LNCaP clone FGC (cell line): ENCODE measurements at regions not wholly inside any gene's neighbourhood (a gene's known extent, or its start where the extent isn't known, plus 50 kb on each side); places are given as distances from the start of the nearest gene placed in this dataset.

Source experiments
- DNase-seq: peaks from one replicate; pipeline ENCODE4 v3.0.0-alpha.2; 2011; ENCODE audit warnings: low read depth
- H3K4me3 ChIP-seq: 2 replicates; pipeline ENCODE4 v1.5.1; 2011; ENCODE audit warnings: mild to moderate bottlenecking, low read depth, low read length, control low read depth
- TF ChIP-seq, protein P1 (sequence below): IDR thresholded peaks from 2 replicates; pipeline ENCODE4 v1.5.1; 2012; ENCODE audit warnings: mild to moderate bottlenecking; ENCODE audit not compliant: control insufficient read depth, insufficient read depth; ENCODE audit errors: extremely low read depth

DNA sequence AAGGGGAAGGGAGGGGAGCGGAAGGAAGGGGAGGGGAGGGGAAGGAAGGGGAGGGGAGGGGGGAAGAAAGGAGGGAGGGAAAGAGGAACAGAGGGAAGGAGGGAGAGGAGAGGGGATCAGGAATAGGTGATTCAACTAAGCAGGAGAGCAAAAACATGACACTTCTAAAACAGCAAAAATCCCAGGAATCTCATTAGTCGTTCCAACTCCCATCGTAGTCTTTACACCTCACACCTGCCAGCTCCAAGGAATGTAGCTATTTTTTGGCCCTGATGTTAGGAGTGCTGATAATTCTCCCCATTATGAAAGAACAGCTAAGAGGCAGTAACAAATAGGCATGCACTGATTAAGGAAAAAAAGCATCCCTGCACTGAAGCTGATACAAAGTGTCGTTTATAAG, 709.9 kb upstream of the PKDCC start:
- no peak for DNase-seq
- TF ChIP-seq, protein P1, sequence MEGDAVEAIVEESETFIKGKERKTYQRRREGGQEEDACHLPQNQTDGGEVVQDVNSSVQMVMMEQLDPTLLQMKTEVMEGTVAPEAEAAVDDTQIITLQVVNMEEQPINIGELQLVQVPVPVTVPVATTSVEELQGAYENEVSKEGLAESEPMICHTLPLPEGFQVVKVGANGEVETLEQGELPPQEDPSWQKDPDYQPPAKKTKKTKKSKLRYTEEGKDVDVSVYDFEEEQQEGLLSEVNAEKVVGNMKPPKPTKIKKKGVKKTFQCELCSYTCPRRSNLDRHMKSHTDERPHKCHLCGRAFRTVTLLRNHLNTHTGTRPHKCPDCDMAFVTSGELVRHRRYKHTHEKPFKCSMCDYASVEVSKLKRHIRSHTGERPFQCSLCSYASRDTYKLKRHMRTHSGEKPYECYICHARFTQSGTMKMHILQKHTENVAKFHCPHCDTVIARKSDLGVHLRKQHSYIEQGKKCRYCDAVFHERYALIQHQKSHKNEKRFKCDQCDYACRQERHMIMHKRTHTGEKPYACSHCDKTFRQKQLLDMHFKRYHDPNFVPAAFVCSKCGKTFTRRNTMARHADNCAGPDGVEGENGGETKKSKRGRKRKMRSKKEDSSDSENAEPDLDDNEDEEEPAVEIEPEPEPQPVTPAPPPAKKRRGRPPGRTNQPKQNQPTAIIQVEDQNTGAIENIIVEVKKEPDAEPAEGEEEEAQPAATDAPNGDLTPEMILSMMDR = no peak
- no peak overlapping the region for H3K4me3 ChIP-seq

DNA sequence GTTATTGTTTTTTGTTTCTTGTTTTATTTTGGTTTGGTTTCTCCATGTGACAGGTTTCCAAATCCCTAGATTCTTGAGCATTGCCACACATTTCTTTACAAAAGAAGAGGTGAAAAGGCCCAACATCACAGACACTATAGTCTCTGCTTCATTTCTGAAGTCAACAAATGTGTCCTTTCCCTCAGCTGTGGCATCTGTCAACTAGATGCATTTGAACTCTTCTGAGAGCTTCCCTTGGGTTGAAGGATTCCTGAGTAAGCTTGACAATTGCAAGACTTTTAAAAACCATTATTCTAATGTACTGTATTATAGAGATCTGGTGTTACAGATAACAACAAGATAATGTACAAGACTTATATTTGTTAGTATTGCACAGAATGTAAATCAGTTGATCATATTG, 703.3 kb upstream of the PKDCC start:
- no peak overlapping the region for H3K4me3 ChIP-seq
- TF ChIP-seq, protein P1 = no peak
- DNase-seq = no peak

DNA sequence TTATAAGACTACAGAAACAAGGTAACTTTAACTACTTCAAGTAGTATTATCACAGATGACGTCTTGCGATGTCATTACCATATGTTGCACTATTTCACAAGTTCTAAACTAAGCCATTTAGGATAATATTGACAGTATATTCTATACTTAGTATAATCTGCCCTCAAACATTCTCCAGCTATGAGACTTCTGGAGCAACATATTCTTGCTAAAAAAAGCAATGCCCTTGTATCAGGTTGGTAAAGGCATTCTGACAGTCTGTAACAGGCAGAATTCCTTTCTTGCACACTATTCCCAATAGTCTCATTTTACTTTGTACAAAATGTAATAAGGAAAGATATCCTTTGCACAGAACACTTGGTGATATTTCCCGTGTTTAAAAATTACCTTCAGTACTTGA, 694.8 kb upstream of the PKDCC start:
- no peak for DNase-seq
- no peak overlapping the region for H3K4me3 ChIP-seq
- TF ChIP-seq, protein P1 = no peak

DNA sequence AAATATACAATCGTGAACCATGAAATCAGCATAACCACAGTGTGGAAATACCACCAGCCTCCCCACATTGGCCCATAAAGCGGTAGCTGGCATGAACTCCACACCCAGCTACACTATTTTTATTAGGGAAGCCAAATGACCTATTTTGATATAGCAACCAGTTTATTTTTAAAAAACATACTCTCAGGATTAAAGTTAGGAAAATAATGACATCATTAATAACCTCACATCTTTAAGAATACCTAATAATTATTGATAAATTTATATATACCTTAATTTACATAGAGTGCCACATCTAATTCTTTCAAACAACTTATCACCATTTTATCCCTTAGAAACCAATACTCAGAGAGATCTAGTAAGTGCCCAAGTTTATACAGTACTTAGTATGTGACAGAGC, 692.0 kb upstream of the PKDCC start:
- TF ChIP-seq, protein P1 = no peak
- H3K4me3 ChIP-seq = no peak overlapping the region
- DNase-seq = no peak

DNA sequence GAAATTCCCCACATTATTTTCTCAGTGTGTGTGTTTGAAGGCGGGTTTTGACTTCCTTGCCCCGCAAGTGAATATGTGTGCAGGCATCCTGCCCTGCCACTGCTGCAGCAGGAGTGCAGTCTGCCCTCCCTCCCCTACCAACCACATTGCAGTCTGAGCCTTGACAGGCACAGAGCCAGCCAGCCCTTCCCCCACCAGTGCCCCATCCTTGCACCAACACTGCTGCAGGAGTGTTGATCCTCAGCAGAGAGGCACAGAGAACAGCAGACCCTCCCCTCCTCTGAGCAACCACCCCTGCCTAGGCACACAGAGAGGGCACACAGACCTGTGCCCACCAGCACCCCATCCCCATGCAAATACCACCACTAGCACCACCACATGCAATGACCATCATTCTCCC, 683.0 kb upstream of the PKDCC start:
- TF ChIP-seq, protein P1 = no peak
- no peak for DNase-seq
- H3K4me3 ChIP-seq = no peak overlapping the region

DNA sequence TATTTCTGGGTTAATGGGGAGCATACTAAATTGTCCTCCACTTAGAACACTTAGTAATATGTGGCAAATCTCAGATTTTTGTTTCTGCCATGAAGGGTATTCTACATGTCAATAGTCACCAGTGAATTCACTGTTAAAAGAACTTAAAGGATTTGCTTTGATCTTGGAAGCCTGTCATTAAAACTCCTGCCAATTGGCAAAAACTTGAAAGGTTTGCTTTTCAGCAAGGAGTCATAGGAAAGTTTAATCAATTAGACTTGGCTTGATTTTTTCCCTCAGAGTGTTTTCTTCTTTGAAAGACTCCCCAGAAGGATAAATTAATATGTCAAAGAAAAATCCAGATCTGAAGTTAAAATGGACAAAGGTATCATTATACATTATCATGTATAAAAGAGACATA, 671.9 kb upstream of the PKDCC start:
- TF ChIP-seq, protein P1 = no peak
- no peak overlapping the region for H3K4me3 ChIP-seq
- DNase-seq = no peak

DNA sequence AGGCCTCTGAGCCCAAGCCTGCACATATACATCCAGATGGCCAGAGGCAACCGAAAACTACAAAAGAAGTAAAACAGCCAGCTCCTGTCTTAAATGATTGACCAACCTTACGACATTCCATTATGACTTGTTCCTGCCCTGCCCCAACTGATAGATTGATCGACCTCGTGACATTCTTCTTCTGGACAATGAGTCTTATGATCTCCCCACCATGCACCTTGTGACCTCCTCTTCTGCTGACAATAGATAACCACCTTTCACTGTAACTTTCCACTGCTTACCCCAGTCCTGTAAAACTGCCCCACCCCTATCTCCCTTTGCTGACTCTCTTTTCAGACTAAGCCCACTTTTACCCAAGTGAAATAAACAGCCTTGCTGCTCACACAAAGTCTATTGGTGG, 670.0 kb upstream of the PKDCC start:
- no peak for DNase-seq
- TF ChIP-seq, protein P1 = no peak
- H3K4me3 ChIP-seq = no peak overlapping the region
